A673 (cell line): ENCODE measurements at regions not wholly inside any gene's neighbourhood (a gene's known extent, or its start where the extent isn't known, plus 50 kb on each side); places are given as distances from the start of the nearest gene placed in this dataset.

Source experiments
- BruUV-seq: library from RNA; stranded (reverse); fragments of 400-500 nt; replicated peaks from 2 replicates; lab custom pipeline; 2021; lab: Mats Ljungman, UMichigan
- CTCF ChIA-PET: fragments of 300-600 bp; sonication (Branson Sonifier 250); formaldehyde crosslinking; loops from one replicate; lab custom pipeline; 2022; ENCODE audit warnings: antibody characterized with exemption; lab: Charles Lee
- POLR2A ChIA-PET: fragments of 300-600 bp; sonication (Branson Sonifier 250); formaldehyde crosslinking; loops from one replicate; lab custom pipeline; 2022; ENCODE audit warnings: antibody characterized with exemption; ENCODE audit not compliant: low non-redundant PET; lab: Charles Lee
- DNase-seq: peaks from one replicate; pipeline ENCODE4 v3.0.0-alpha.2; 2015; ENCODE audit warnings: low spot score
- H3K27ac ChIP-seq: fragments of 200-600 bp; sonication (generic); 2 replicates; pipeline ENCODE4 v1.5.1; 2016; ENCODE audit warnings: mixed run types, low read depth, mild to moderate bottlenecking, mixed read lengths, antibody characterized with exemption, low read length; ENCODE audit not compliant: poor library complexity, severe bottlenecking
- H3K27me3 ChIP-seq: fragments of 200-600 bp; sonication (generic); replicated peaks from 2 replicates; pipeline ENCODE4 v1.6.1; 2017; ENCODE audit warnings: mixed run types, low read depth, mild to moderate bottlenecking, mixed read lengths, antibody characterized with exemption, low read length; ENCODE audit not compliant: insufficient read depth, poor library complexity
- H3K36me3 ChIP-seq: fragments of 200-600 bp; sonication (generic); 2 replicates; pipeline ENCODE4 v1.6.1; 2016; ENCODE audit warnings: mixed run types, mild to moderate bottlenecking, mixed read lengths, antibody characterized with exemption, low read length; ENCODE audit not compliant: insufficient read depth, poor library complexity, severe bottlenecking
- H3K4me1 ChIP-seq: fragments of 200-600 bp; sonication (generic); 2 replicates; pipeline ENCODE4 v1.6.1; 2017; ENCODE audit warnings: mixed run types, mild to moderate bottlenecking, mixed read lengths, antibody characterized with exemption, low read length; ENCODE audit not compliant: insufficient read depth, poor library complexity, severe bottlenecking
- H3K4me3 ChIP-seq: fragments of 200-600 bp; sonication (generic); 2 replicates; pipeline ENCODE4 v1.5.1; 2016; ENCODE audit warnings: low read depth, mixed run types, mild to moderate bottlenecking, mixed read lengths, low read length; ENCODE audit not compliant: poor library complexity, severe bottlenecking
- H3K9me3 ChIP-seq: fragments of 200-600 bp; sonication (generic); 2 replicates; pipeline ENCODE4 v1.6.1; 2016; ENCODE audit warnings: mixed run types, low read depth, mild to moderate bottlenecking, mixed read lengths, antibody characterized with exemption, low read length; ENCODE audit not compliant: poor library complexity, severe bottlenecking
- CTCF ChIP-seq: fragments of 300-800, 200-600 bp; sonication (generic); conservative IDR thresholded peaks from 2 replicates; pipeline ENCODE4 v1.5.1; 2017; ENCODE audit warnings: low read depth, mild to moderate bottlenecking, antibody characterized with exemption, low read length, moderate library complexity, mixed read lengths
- EZH2 ChIP-seq: fragments of 200-600 bp; sonication (generic); IDR thresholded peaks from 2 replicates; pipeline ENCODE4 v1.6.1; 2017; ENCODE audit warnings: borderline replicate concordance, low read depth, mild to moderate bottlenecking, mixed read lengths, antibody characterized with exemption, low read length; ENCODE audit not compliant: poor library complexity, severe bottlenecking
- intact Hi-C: fragments of 100-400 bp; cut with micrococcal nuclease; formaldehyde crosslinking; loops from one replicate; pipeline ENCODE4 v1.10.0; 2022; ENCODE audit not compliant: unreplicated experiment

GRCh38 chr12:24389394-24389793 lies 439.9 kb upstream of the SOX5 start:
- no TSS peak for BruUV-seq
- no peak for DNase-seq
- Histone ChIP-seq H3K36me3 (no peaks in the 10 kb centered on the region), H3K27ac (no peak overlapping the region), H3K9me3 (peaks cover 4% of the 10 kb centered on the region), H3K4me1 (no peaks in the 10 kb centered on the region), H3K4me3 (no peak overlapping the region), H3K27me3 (no peaks in the 10 kb centered on the region)
- CTCF ChIA-PET, result interaction anchor here (0.6 kb wide), 1 partner anchor 446 kb away, joined by 3 read pairs; no protein-coding TSS in a partner anchor
- POLR2A ChIA-PET, result no interaction called here
- intact Hi-C loops, result no loop called here
- TF ChIP-seq CTCF, result no peak
- no peak for TF ChIP-seq EZH2

- H3K4me1 ChIP-seq, result no peaks in the 10 kb centered on the region
- no peak for DNase-seq
- TF ChIP-seq EZH2 (no peak), CTCF (no peak)
- intact Hi-C loops, result no loop called here
- CTCF ChIA-PET, result no interaction called here
- no peaks in the 10 kb centered on the region for H3K36me3 ChIP-seq
- H3K27ac ChIP-seq, result no peak overlapping the region
- H3K27me3 ChIP-seq, result no peaks in the 10 kb centered on the region
- peaks cover 4% of the 10 kb centered on the region for H3K9me3 ChIP-seq
- no peak overlapping the region for H3K4me3 ChIP-seq
- BruUV-seq, result no TSS peak
- POLR2A ChIA-PET, result no interaction called here
Observed at GRCh38 chr12:24387381-24387780, 437.9 kb upstream of the SOX5 start.

GRCh38 chr12:24386836-24387235 lies 437.4 kb upstream of the SOX5 start:
- intact Hi-C loops, result no loop called here
- H3K4me3 ChIP-seq, result no peak overlapping the region
- ChIA-PET CTCF (no interaction called here), POLR2A (no interaction called here)
- no peak for TF ChIP-seq EZH2
- TF ChIP-seq CTCF, result no peak
- no TSS peak for BruUV-seq
- DNase-seq, result no peak
- H3K27ac ChIP-seq, result no peak overlapping the region
- H3K36me3 ChIP-seq, result no peaks in the 10 kb centered on the region
- no peaks in the 10 kb centered on the region for H3K4me1 ChIP-seq
- H3K27me3 ChIP-seq, result no peaks in the 10 kb centered on the region
- peaks cover 4% of the 10 kb centered on the region for H3K9me3 ChIP-seq
